ENCODE measurements at regions not wholly inside any gene's neighbourhood (a gene's known extent, or its start where the extent isn't known, plus 50 kb on each side); places are given as distances from the start of the nearest gene placed in this dataset.

- no peaks in the 10 kb centered on the region for H3K9me2 ChIP-seq (ENCODE audit: low read depth, low read length)
- H3K9me3 ChIP-seq (ENCODE audit: low read length) = no peaks in the 10 kb centered on the region
- H4K20me1 ChIP-seq (ENCODE audit: insufficient read depth, low read length) = no peaks in the 10 kb centered on the region
- H3K79me2 ChIP-seq (ENCODE audit: insufficient read depth, low read length) = no peaks in the 10 kb centered on the region
- no peaks in the 10 kb centered on the region for H3K4me1 ChIP-seq (ENCODE audit: insufficient read depth, low read length, severe bottlenecking)
- H3K36me3 ChIP-seq (ENCODE audit: insufficient read depth, low read length) = no peaks in the 10 kb centered on the region
- H3K27ac ChIP-seq (ENCODE audit: low read depth, low read length, poor library complexity, severe bottlenecking) = no peak overlapping the region
- no peaks in the 10 kb centered on the region for H3F3A ChIP-seq (ENCODE audit: insufficient read depth, low read length)
- H3K27me3 ChIP-seq (ENCODE audit: insufficient read depth, low read length) = no peaks in the 10 kb centered on the region
- no peak overlapping the region for H3K4me3 ChIP-seq (ENCODE audit: low read depth, low read length, poor library complexity, severe bottlenecking)
- no peak for TF ChIP-seq CTCF (IDR thresholded peaks at IDR 0.05; ENCODE audit: low read length)
- no peak for TF ChIP-seq EZH2 (IDR thresholded peaks at IDR 0.05; ENCODE audit: borderline replicate concordance, low read length)
- no peak overlapping the region for H2AFZ ChIP-seq (ENCODE audit: low read length)
- no peak overlapping the region for H3K4me2 ChIP-seq (ENCODE audit: low read length)
- H3K9ac ChIP-seq (ENCODE audit: low read length) = no peak overlapping the region
Observed at GRCh38 chr12:24731596-24731995, 217.3 kb downstream of the BCAT1 start.

DNA sequence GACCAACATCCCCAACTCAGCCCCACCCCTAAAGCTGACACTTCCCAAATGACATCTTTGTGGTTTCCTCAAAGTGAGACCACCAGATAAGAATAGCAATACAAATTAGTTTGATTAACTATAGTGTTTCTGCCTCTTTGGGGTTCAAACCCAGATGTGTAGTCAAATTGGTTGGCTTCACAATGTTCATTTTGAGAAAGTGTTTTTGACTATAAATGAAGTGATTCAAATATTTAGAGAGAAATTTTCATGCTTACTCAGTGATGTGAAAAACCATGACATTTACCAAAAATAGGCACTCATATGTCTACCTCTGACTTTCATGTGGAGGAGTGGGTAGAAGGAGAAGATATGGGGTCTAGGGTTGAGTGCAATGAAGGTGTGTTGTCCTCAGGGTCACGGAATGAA lies 218.4 kb downstream of the BCAT1 start:
- H3K27ac ChIP-seq (ENCODE audit: low read depth, low read length, poor library complexity, severe bottlenecking) = no peak overlapping the region
- H3K9ac ChIP-seq (ENCODE audit: low read length) = no peak overlapping the region
- no peaks in the 10 kb centered on the region for H4K20me1 ChIP-seq (ENCODE audit: insufficient read depth, low read length)
- H3K4me1 ChIP-seq (ENCODE audit: insufficient read depth, low read length, severe bottlenecking) = no peaks in the 10 kb centered on the region
- no peak overlapping the region for H2AFZ ChIP-seq (ENCODE audit: low read length)
- no peaks in the 10 kb centered on the region for H3K9me2 ChIP-seq (ENCODE audit: low read depth, low read length)
- H3K36me3 ChIP-seq (ENCODE audit: insufficient read depth, low read length) = no peaks in the 10 kb centered on the region
- H3F3A ChIP-seq (ENCODE audit: insufficient read depth, low read length) = no peaks in the 10 kb centered on the region
- no peak overlapping the region for H3K4me2 ChIP-seq (ENCODE audit: low read length)
- H3K27me3 ChIP-seq (ENCODE audit: insufficient read depth, low read length) = no peaks in the 10 kb centered on the region
- H3K79me2 ChIP-seq (ENCODE audit: insufficient read depth, low read length) = no peaks in the 10 kb centered on the region
- H3K4me3 ChIP-seq (ENCODE audit: low read depth, low read length, poor library complexity, severe bottlenecking) = no peak overlapping the region
- H3K9me3 ChIP-seq (ENCODE audit: low read length) = no peaks in the 10 kb centered on the region
- TF ChIP-seq EZH2 (IDR thresholded peaks at IDR 0.05; ENCODE audit: borderline replicate concordance, low read length) = no peak
- TF ChIP-seq CTCF (IDR thresholded peaks at IDR 0.05; ENCODE audit: low read length) = no peak

DNA sequence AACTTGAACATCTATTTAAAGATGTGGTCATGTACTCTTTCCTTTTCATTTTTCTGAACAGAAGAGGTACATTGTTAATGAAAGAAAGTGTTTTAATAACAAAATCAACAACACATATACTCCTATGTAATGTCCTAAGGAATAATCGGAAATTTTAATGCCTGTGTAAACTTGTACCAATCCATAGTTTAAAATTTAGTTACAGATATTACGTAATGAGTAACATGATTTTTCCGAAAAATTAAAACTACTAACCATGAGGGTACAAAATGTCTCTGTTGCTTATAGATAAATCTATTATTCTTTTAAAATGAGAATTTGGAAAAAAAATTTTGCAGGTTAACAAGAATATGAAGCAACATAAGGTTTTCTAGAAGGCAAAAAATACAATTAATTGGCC lies 220.1 kb downstream of the BCAT1 start:
- Histone ChIP-seq H3K9me2 (ENCODE audit: low read depth, low read length) (no peaks in the 10 kb centered on the region), H3K27ac (ENCODE audit: low read depth, low read length, poor library complexity, severe bottlenecking) (no peak overlapping the region), H3K4me2 (ENCODE audit: low read length) (no peak overlapping the region), H2AFZ (ENCODE audit: low read length) (no peak overlapping the region), H3K36me3 (ENCODE audit: insufficient read depth, low read length) (no peaks in the 10 kb centered on the region), H3F3A (ENCODE audit: insufficient read depth, low read length) (no peaks in the 10 kb centered on the region), H3K4me3 (ENCODE audit: low read depth, low read length, poor library complexity, severe bottlenecking) (no peak overlapping the region), H3K27me3 (ENCODE audit: insufficient read depth, low read length) (no peaks in the 10 kb centered on the region), H3K9ac (ENCODE audit: low read length) (no peak overlapping the region), H3K4me1 (ENCODE audit: insufficient read depth, low read length, severe bottlenecking) (no peaks in the 10 kb centered on the region), H3K79me2 (ENCODE audit: insufficient read depth, low read length) (no peaks in the 10 kb centered on the region), H3K9me3 (ENCODE audit: low read length) (no peaks in the 10 kb centered on the region), H4K20me1 (ENCODE audit: insufficient read depth, low read length) (no peaks in the 10 kb centered on the region)
- no peak for TF ChIP-seq EZH2 (IDR thresholded peaks at IDR 0.05; ENCODE audit: borderline replicate concordance, low read length)
- no peak for TF ChIP-seq CTCF (IDR thresholded peaks at IDR 0.05; ENCODE audit: low read length)
